Fibroblast of mammary gland (primary cell): ENCODE measurements at regions not wholly inside any gene's neighbourhood (a gene's known extent, or its start where the extent isn't known, plus 50 kb on each side); places are given as distances from the start of the nearest gene placed in this dataset.

Source experiments
- DNase-seq: peaks from one replicate; pipeline ENCODE4 v3.0.0-alpha.2; 2010; ENCODE audit warnings: low read depth
- H3K4me3 ChIP-seq: 2 replicates; pipeline ENCODE4 v1.5.1; 2011; ENCODE audit warnings: low read depth, mild to moderate bottlenecking, low read length, moderate library complexity; ENCODE audit not compliant: control insufficient read depth
- CTCF ChIP-seq: conservative IDR thresholded peaks from 2 replicates; pipeline ENCODE4 v1.5.1; 2011; ENCODE audit warnings: low read depth, low read length, inconsistent platforms; ENCODE audit not compliant: control insufficient read depth, insufficient read depth

GRCh38 chrX:943035-943434, 269.4 kb downstream of the CRLF2 start:
- H3K4me3 ChIP-seq = no peak overlapping the region
- DNase-seq = no peak
- TF ChIP-seq CTCF = no peak

- DNase-seq = no peak
- H3K4me3 ChIP-seq = no peak overlapping the region
These were observed 271.8 kb downstream of the CRLF2 start for GRCh38 chrX:940691-941090.

GRCh38 chrX:936979-937769, 275.3 kb downstream of the CRLF2 start:
- H3K4me3 ChIP-seq = no peak overlapping the region
- TF ChIP-seq CTCF = no peak
- no peak for DNase-seq

More at GRCh38 chrX:940691-941090, 271.8 kb downstream of the CRLF2 start:
- TF ChIP-seq CTCF = no peak

DNA sequence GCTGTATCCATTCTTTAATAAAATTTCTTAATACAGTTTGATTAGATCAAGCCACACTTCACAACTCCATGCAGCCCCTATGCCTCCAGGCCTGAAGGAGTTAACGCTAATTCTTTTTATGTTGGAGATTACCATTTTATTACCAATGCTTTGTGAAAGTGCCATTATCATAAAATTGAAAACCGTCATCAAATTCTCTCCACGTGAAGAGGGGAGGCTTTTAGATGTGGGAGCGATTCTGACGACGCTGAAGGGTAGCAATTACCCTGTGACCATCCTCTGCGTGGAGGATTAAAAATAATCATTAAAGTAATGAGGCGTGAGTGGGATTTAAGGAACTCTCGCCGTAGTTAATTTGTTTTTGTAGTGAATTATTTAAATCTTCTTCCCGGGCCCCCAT, 278.8 kb downstream of the CRLF2 start:
- TF ChIP-seq CTCF = no peak
- DNase-seq = no peak
- H3K4me3 ChIP-seq = no peak overlapping the region

DNA sequence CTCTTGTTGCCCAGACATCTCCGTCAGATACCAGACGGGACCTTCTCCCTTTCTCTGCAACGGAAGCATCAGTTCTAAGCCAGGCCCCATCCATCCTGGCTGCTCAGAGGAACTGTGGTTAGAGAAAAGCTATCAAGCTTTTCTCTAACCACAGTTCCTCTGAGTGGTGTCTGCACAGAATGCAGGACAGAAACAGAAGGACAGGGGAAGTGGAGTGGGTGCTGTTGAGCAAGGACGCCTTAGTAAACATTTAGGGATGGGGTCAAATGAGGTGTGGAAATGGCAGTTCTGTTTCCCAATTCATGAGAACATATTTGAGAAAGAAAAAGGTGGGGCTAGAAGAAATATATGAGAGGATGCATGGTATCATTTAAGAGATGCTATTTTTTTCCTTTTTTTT, 283.8 kb downstream of the CRLF2 start:
- DNase-seq = no peak
- H3K4me3 ChIP-seq = no peak overlapping the region
- no peak for TF ChIP-seq CTCF

- no peak for TF ChIP-seq CTCF
- no peak for DNase-seq
- H3K4me3 ChIP-seq = no peak overlapping the region
These were observed 285.5 kb downstream of the CRLF2 start for GRCh38 chrX:926991-927390.
